ENCODE measurements at regions not wholly inside any gene's neighbourhood (a gene's known extent, or its start where the extent isn't known, plus 50 kb on each side); places are given as distances from the start of the nearest gene placed in this dataset.

DNA sequence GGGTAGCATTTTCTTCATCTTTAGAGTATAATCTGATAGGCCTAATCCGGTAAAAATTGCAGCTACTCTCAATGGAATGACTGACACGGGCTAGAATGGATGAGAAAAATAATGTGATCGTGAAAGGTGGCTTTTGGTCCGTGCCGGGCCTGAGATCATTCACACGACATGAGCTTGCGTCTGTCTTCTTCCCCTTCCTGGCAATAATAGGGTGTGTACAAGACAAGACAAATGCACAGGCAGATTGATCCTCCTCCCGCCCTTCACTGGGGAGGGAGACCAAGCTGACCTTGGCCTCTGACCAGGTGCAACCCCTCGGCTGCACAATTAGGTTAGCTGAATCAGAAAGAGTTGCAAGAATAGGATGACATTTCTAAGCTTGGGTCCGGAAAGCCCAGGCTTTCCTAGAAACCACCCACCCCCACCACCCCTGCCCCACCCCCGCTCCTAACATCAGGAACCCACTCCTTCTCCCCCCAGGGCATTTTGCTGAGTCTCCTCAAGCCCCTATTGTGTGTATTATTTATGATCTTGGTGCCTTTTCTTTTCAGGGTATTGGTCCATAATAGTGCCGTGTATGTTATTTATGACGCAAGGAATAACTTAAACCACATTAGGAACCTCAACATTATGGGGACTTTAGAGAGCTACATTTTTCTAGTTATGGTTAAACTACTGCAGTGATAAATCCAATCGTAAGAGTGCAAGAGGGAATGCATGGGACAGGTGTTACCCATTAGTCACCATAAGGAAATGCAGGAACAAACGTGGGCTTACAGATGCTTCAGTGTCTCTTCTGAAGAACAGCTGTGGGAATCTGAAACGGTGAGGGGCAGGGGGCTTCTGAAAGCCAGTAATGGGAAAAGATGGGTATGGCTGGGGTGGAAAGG lies 540.1 kb upstream of the PSMD7 start:
- no peak for TF ChIP-seq CTCF (IDR thresholded peaks at IDR 0.05; ENCODE audit: low read length)
- TF ChIP-seq EZH2 (IDR thresholded peaks at IDR 0.05; ENCODE audit: borderline replicate concordance, low read length): no peak
